Ramos (cell line): ENCODE measurements at regions not wholly inside any gene's neighbourhood (a gene's known extent, or its start where the extent isn't known, plus 50 kb on each side); places are given as distances from the start of the nearest gene placed in this dataset.

Experiments
- in situ Hi-C: fragments of 300-500 bp; cut with MboI; formaldehyde crosslinking; loops from one replicate; pipeline ENCODE4 v1.14.3; 2022; ENCODE audit warnings: low sequenced_read_pairs; ENCODE audit not compliant: unreplicated experiment

GRCh38 chr3:56880720-56881575, 79.2 kb upstream of the ARHGEF3 start:
- in situ Hi-C loops, result no loop called here

GRCh38 chr3:56879436-56880215, 77.9 kb upstream of the ARHGEF3 start:
- in situ Hi-C loops, result no loop called here

- in situ Hi-C loops, result no loop called here
These were observed 76.3 kb upstream of the ARHGEF3 start for GRCh38 chr3:56878074-56878473.

GRCh38 chr3:56876916-56877315, 75.2 kb upstream of the ARHGEF3 start:
- in situ Hi-C loops, result no loop called here

- in situ Hi-C loops, result no loop called here
These were observed 72.5 kb upstream of the ARHGEF3 start for GRCh38 chr3:56874269-56874668.

GRCh38 chr3:56870436-56870835, 68.7 kb upstream of the ARHGEF3 start:
- in situ Hi-C loops, result no loop called here

- in situ Hi-C loops, result no loop called here
These were observed 67.6 kb upstream of the ARHGEF3 start for GRCh38 chr3:56869157-56869889.

GRCh38 chr3:56868706-56869105, 67.0 kb upstream of the ARHGEF3 start:
- in situ Hi-C loops, result no loop called here

GRCh38 chr3:56867671-56868070, 65.9 kb upstream of the ARHGEF3 start:
- in situ Hi-C loops, result no loop called here

GRCh38 chr3:56864918-56865524, 63.3 kb upstream of the ARHGEF3 start:
- in situ Hi-C loops, result no loop called here

GRCh38 chr3:56864090-56864489, 62.3 kb upstream of the ARHGEF3 start:
- in situ Hi-C loops, result no loop called here

- in situ Hi-C loops, result no loop called here
These were observed 60.8 kb upstream of the ARHGEF3 start for GRCh38 chr3:56862352-56863062.

GRCh38 chr3:56861511-56861910, 59.8 kb upstream of the ARHGEF3 start:
- in situ Hi-C loops, result no loop called here

- in situ Hi-C loops, result no loop called here
These were observed 59.2 kb upstream of the ARHGEF3 start for GRCh38 chr3:56860939-56861338.

GRCh38 chr3:56860351-56860750, 58.6 kb upstream of the ARHGEF3 start:
- in situ Hi-C loops, result no loop called here

GRCh38 chr3:56858331-56858730, 56.6 kb upstream of the ARHGEF3 start:
- in situ Hi-C loops, result loop anchor here (10.0 kb wide), 1 partner anchor 126 kb away; no protein-coding TSS in a partner anchor

GRCh38 chr3:56857178-56857577, 55.4 kb upstream of the ARHGEF3 start:
- in situ Hi-C loops, result loop anchor here (10.0 kb wide), 1 partner anchor 128 kb away; no protein-coding TSS in a partner anchor

- in situ Hi-C loops, result loop anchor here (10.0 kb wide), 1 partner anchor 128 kb away; no protein-coding TSS in a partner anchor
These were observed 55.0 kb upstream of the ARHGEF3 start for GRCh38 chr3:56856752-56857151.

GRCh38 chr3:56855856-56856512, 54.2 kb upstream of the ARHGEF3 start:
- in situ Hi-C loops, result loop anchor here (10.0 kb wide), 1 partner anchor 129 kb away; no protein-coding TSS in a partner anchor
